Breast epithelium (tissue), 4 donors: ENCODE measurements at regions not wholly inside any gene's neighbourhood (a gene's known extent, or its start where the extent isn't known, plus 50 kb on each side); places are given as distances from the start of the nearest gene placed in this dataset.

Source experiments
- DNase-seq, 2 donors: peaks; one replicate each; pipeline ENCODE4 v3.0.0-alpha.2; 2019; ENCODE audit warnings: low spot score in 2 of 2
- H3K27ac ChIP-seq, 2 donors: fragments of 200-600 bp; sonication (generic) in 1 of 2; one replicate each; pipeline ENCODE4 v1.5.1; 2016 to 2019; ENCODE audit warnings: mild to moderate bottlenecking in 1 of 2
- H3K27me3 ChIP-seq, 2 donors: fragments of 200-600 bp; sonication (generic) in 1 of 2; one replicate each; pipeline versions ENCODE4 v1.5.1 to v1.6.0; 2017 to 2019; ENCODE audit warnings: control low read depth in 1 of 2, mild to moderate bottlenecking in 1 of 2
- H3K36me3 ChIP-seq: fragments of 200-600 bp; one replicate; pipeline ENCODE4 v1.5.1; 2019
- H3K4me1 ChIP-seq, 2 donors: fragments of 200-600 bp; sonication (generic); one replicate each; pipeline ENCODE4 v1.5.1; 2016 to 2019; ENCODE audit warnings: control low read depth in 1 of 2
- H3K4me3 ChIP-seq, 3 donors: fragments of 200-600 bp; sonication (generic); 1 replicate in 2 of 3; 2 replicates in 1 of 3; pipeline ENCODE4 v1.5.1; 2016 to 2019; ENCODE audit warnings: mild to moderate bottlenecking in 3 of 3, moderate library complexity in 2 of 3
- H3K9me3 ChIP-seq, 2 donors: fragments of 200-600 bp; sonication (generic) in 1 of 2; one replicate each; pipeline ENCODE4 v1.5.1; 2016 to 2019; ENCODE audit warnings: control low read depth in 1 of 2
- CTCF ChIP-seq, 3 donors: fragments of 450-650 bp; IDR thresholded peaks; one replicate each; pipeline ENCODE4 v1.5.1; 2016 to 2017; ENCODE audit warnings: antibody characterized with exemption in 3 of 3, mild to moderate bottlenecking in 3 of 3, moderate library complexity in 3 of 3
- POLR2A ChIP-seq: fragments of 450-650 bp; IDR thresholded peaks from one replicate; pipeline ENCODE4 v1.6.1; 2016; ENCODE audit warnings: antibody characterized with exemption, mild to moderate bottlenecking, moderate library complexity
- POLR2AphosphoS5 ChIP-seq, 3 donors: sonication (generic); formaldehyde crosslinking; IDR thresholded peaks; one replicate each; pipeline ENCODE4 v1.6.1; 2017; ENCODE audit warnings: antibody characterized with exemption in 3 of 3
- intact Hi-C: fragments of 100-400 bp; cut with DNase I; formaldehyde crosslinking; loops from one replicate; pipeline ENCODE4 v1.15.1; 2023; ENCODE audit warnings: low total_unique reads

DNA sequence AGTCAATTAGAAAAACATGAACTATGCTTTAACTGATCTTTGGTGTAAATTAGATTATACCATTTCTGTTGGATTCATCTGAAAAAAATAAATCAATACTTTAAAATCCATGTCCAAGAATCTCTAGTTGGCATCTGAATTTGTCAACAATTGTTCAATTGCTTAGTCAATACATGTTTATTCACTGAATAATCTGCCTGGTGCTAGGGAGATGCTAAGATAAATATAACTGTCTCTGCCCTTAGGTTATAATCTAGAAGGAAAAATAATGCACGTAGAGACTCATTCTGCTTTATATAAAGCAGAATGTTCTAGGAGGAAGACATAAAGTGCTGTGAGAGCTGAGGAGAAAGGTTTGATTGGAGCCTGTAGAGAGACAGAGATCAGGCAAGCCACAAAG, 537.2 kb upstream of the IL12A start:
- intact Hi-C loops = no loop called here
- no peak for DNase-seq
- H3K4me1 ChIP-seq = no peaks in the 10 kb centered on the region
- H3K36me3 ChIP-seq = no peaks in the 10 kb centered on the region
- no peak overlapping the region for H3K4me3 ChIP-seq
- no peaks in the 10 kb centered on the region for H3K27me3 ChIP-seq
- no peak overlapping the region for H3K27ac ChIP-seq
- no peak for TF ChIP-seq POLR2AphosphoS5 (IDR thresholded peaks at IDR 0.05)
- TF ChIP-seq CTCF (IDR thresholded peaks at IDR 0.05) = no peak
- TF ChIP-seq POLR2A = no peak
- H3K9me3 ChIP-seq = peaks cover 0 to 6% of the 10 kb centered on the region in 2 donors

DNA sequence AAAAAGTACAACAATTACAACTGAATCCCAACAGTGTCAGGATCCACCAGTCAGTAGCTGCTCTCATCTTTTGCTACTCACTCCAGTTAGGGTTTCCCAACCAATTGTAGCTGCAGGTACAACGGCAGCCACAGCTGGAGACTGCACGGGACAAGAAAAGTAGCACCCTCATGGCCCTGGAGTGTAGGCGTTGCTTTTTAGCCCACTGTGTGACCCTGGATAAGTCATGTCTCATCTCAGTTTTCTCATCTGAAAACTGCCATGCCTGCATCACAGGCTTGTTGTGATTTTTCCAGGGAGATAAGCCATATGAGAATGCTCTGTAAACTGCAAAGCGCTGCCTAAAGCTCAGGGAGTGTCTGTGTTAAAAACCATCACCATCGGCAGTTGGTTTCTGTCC, 535.6 kb upstream of the IL12A start:
- H3K9me3 ChIP-seq = no peaks in the 10 kb centered on the region
- TF ChIP-seq POLR2A (no peak), CTCF (IDR thresholded peaks at IDR 0.05) (no peak), POLR2AphosphoS5 (IDR thresholded peaks at IDR 0.05) (no peak)
- no peaks in the 10 kb centered on the region for H3K27me3 ChIP-seq
- H3K36me3 ChIP-seq = no peaks in the 10 kb centered on the region
- H3K4me1 ChIP-seq = no peaks in the 10 kb centered on the region
- intact Hi-C loops = no loop called here
- no peak for DNase-seq
- no peak overlapping the region for H3K4me3 ChIP-seq
- H3K27ac ChIP-seq = no peak overlapping the region

- Histone ChIP-seq H3K9me3 (no peaks in the 10 kb centered on the region), H3K4me1 (no peaks in the 10 kb centered on the region), H3K27ac (no peak overlapping the region), H3K36me3 (no peaks in the 10 kb centered on the region), H3K4me3 (no peak overlapping the region), H3K27me3 (no peaks in the 10 kb centered on the region)
- DNase-seq = no peak
- TF ChIP-seq POLR2A = no peak
- TF ChIP-seq POLR2AphosphoS5 (IDR thresholded peaks at IDR 0.05) = no peak
- TF ChIP-seq CTCF (IDR thresholded peaks at IDR 0.05) = no peak
- intact Hi-C loops = no loop called here
These were observed 534.7 kb upstream of the IL12A start for GRCh38 chr3:159453945-159454344.

- Histone ChIP-seq H3K27me3 (no peaks in the 10 kb centered on the region), H3K4me1 (no peaks in the 10 kb centered on the region), H3K36me3 (no peaks in the 10 kb centered on the region), H3K4me3 (no peak overlapping the region), H3K27ac (no peak overlapping the region), H3K9me3 (no peaks in the 10 kb centered on the region)
- intact Hi-C loops = no loop called here
- no peak for DNase-seq
- TF ChIP-seq CTCF (IDR thresholded peaks at IDR 0.05) (no peak), POLR2A (no peak), POLR2AphosphoS5 (IDR thresholded peaks at IDR 0.05) (no peak)
These were observed 532.9 kb upstream of the IL12A start for GRCh38 chr3:159455741-159456181.

- H3K9me3 ChIP-seq = no peaks in the 10 kb centered on the region
- H3K4me1 ChIP-seq = no peaks in the 10 kb centered on the region
- H3K27me3 ChIP-seq = no peaks in the 10 kb centered on the region
- H3K36me3 ChIP-seq = no peaks in the 10 kb centered on the region
- no peak overlapping the region for H3K4me3 ChIP-seq
- intact Hi-C loops = no loop called here
- DNase-seq = no peak
- H3K27ac ChIP-seq = no peak overlapping the region
- no peak for TF ChIP-seq POLR2A
- TF ChIP-seq POLR2AphosphoS5 (IDR thresholded peaks at IDR 0.05) = no peak
- TF ChIP-seq CTCF (IDR thresholded peaks at IDR 0.05) = no peak
These were observed 530.6 kb upstream of the IL12A start for GRCh38 chr3:159458010-159458409.
